ENCODE measurements at regions not wholly inside any gene's neighbourhood (a gene's known extent, or its start where the extent isn't known, plus 50 kb on each side); places are given as distances from the start of the nearest gene placed in this dataset.
"Not testable (repeated sequence)": the region's sequence is repeated elsewhere in the genome, so short reads cannot be mapped to it uniquely, and the experiment has no call there.

DNA sequence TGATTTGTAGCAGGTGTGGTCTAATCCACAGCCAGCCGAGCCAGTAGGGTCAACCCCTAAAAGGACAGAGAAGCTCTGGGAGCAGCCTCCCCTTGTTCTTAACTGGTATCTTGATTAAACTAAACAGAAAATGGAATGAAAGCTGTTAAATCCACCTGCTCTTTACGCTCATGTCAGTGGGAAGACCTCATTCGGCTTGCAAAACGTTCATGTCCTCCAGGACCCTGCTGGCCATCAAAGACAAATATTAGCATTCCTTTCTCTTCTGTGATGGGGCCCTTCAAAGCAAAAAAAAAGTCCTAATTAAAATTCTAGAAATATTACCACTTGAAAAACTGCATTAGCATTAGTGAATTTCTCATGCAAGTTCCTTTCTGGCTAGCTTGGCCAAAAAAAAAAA is 355.0 kb downstream of the ANAPC1 start:
- not testable (repeated sequence) for DNase-seq (ENCODE audit: low read depth)

DNA sequence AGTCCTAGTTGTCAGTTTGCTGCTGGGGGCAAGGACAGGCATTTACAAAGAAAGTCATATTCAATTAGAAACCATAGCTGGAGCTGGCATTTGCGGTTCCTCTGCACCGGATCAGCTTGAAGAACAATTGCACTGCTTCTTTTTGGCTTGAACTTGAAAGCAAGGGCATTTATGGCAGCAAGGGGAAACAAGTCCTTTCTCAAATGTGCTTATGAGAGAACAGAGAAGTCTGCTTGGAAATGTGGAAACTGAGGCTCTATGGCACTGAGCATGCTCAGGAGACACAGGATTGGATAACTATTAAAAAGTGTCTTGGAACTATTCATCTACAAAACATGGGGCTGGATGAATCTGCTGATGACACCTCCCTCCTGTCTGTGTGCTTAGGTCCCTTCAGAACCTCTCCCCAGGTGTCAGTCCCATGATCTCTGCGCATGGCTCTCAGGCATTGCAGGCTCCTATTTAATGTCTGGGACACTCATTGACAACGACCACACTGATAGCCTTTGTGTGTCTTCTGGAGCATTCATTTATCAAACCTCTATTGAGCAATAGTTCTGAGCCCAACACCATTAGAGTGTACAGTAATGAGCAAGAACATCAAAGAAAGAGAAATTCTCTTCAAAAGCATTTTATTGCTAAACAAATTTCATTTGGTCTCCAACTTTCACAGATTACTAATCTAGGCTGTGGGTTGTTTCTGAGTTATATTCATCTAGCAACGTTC is 353.6 kb downstream of the ANAPC1 start:
- not testable (repeated sequence) for DNase-seq (ENCODE audit: low read depth)

DNA sequence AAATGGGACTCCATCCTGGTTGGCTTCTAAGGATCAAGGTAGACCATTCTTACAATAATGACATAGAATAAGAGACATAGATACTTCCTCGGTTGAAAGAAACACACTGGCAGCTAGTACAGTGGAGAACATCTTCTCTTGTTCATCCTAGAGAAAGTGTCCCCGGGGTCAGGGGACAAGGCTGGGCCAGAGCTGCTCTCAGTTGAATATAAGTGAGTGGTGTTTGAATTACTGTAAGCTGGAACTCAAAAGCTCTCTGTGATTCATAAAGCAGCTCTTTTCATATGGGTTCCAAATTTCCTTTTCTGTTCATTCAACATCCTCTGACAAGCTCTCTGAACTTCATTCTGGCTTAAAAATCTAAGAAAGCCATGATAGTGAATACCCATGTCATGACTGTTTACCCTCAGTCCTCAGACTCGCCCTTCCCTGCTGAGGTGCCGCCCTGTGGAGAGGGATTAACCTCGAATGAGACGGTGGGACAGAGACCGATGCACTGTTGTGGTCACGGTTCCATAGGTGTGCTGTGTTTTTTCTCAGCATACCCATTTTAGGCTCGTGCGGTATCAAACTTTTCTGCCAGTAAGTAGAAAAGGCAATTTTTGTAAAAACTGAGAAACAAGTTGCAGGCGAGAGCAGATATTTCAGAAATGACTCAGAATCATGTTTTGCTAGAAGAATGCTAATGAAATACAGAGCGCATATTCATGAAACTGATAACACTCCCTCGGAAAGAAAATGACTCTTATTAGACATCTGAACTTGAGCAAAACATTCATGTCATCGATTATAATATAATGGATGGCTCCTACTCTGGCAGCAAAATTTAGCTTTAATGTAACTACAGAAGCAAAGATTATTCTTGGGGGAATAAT is 351.1 kb downstream of the ANAPC1 start:
- DNase-seq (ENCODE audit: low read depth): not testable (repeated sequence)

DNA sequence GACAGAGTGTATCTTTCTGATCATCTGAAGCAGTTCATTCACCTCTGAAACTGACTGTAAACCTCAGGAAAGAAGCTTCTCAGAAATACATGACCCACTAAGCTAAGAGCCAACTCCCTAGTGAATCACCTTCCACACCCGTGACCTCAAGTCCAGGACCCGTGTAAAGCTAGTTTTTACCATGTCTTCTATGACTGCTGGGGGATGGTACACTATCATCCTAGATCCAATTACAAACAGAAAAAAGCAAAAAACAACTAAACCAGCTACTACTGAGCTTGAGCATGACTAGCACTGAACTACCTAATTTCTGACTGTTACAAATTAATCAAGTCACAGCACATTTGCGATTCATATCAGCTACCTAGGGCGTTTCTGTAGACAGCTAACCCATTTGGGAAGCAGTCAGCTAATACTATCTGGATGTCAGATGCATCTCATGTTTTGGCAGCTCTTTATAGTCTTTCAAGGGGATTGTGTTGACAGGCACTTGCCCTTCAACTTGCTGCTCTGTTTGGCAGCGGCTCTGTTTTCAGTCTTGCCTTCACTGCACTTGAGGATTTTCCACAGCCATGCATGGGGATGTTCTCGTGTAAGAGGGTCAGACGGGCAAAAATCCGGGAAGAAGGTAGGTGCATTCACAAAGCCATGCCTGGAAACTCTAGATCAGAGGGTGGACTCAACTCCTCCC is 350.3 kb downstream of the ANAPC1 start:
- not testable (repeated sequence) for DNase-seq (ENCODE audit: low read depth)

DNA sequence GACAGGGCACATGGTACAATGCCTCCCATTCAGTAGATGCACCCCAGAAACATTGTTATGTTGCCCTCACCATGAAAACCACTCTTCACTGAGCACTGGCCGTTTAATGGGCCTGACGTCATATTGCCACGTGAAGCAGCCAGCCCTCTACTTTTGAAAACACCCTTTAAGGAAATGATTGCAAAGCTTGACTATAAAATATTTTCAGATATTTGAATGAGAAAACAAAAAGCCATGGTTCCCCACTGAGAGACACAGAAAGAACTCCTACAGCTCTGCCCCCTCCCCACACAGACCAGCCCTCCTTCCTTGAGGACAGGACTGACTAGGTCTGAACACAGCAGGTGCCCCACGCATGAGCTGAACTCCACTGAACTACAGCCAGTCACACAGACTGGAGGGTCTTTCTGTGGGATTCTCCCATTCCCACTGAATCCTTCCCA is 349.1 kb downstream of the ANAPC1 start:
- DNase-seq (ENCODE audit: low read depth): no peak

DNA sequence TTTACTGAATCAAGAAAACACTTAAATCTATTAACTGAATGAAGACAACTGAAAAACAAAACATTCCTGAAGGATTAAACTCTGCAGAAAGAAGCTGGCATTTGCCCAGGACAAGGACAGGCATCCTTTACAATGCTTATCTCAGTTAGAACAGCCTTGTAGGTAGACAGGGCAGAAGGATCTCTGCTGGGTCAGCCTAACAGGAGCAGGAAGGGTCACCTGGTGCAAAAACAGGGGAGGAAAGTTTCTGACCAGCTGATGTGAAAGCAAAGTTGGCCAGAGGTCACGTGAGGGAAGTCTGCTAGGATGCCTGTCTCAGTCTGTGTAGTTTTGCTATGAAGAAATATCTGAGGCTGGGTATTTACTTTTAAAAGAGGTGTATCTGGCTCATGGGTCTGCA is 348.6 kb downstream of the ANAPC1 start:
- DNase-seq (ENCODE audit: low read depth): no peak

DNA sequence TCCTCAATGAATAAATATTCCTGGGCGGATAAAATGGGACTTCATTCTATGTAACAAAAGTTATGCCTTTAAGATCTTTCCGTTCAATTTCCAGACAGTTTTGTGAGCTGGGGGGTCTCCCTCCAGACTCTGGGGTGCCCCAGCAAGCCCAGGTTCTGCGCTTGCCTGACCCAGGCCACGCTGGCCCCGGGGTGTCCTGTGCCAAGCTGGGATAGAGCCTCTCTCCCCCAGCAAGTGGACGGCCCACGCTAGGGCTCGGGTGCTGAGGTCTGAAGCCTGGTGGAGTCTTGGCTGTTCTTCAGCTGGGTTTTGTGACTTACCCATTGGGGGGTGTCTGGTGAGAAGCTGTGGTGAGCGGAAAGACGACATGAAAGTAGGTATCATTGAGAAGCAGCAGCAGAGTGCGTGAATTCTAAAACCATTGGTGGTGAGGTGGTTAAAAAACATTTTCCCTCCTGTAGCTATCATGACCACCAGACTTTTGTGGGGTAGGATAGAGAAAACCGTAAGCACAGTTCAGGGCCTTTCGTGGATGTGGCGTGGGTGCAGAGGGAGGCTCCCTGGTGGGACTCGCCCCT is 346.8 kb downstream of the ANAPC1 start:
- no peak for DNase-seq (ENCODE audit: low read depth)

DNA sequence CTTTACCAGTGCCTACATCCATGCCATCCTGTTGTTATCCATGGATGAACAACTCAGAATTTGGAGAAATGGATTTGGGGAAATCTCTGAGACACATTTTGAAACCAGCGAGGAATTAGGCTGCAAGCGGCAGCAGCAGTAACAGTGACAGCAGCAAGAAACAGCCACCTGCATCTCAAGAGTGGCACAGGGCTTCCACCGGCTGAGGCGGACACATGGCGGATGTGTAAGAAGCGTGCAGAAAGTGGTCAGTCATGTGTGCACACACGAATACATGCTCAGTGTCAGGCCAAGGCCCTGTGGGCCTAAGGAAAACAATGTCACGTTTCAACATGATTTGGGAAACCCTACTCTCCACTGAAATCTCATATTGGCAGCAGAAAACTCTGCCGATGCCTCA is 344.0 kb downstream of the ANAPC1 start:
- not testable (repeated sequence) for DNase-seq (ENCODE audit: low read depth)

DNA sequence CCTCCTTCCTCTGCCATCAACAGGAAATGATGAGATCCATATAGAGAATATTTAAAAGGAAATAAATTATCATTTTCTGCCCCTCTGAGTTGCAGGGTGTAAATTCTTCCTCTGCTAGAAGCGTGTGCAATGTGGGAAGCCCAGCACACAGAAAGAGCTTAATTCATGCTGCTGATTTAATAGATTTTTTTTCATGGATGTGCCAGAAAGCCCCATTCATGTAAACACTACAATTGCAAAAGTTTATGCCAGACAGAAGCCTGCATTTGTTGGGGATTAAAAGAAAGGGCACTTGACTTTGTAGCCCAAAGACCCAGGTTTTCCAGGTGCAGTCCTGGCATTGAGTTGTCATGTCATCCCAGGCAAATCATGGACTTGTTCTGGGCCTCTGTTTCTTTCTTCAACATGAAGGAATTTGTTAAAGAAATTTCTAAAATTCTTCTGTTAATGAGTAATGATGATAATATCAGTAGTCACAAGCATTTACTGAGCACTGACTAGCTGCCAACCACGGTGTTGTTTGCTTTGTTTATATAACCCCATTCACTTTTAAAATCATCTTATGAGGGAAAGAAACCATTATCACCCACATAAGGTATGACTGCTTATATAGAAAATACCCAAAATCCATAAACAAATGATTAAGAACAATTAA is 341.7 kb downstream of the ANAPC1 start:
- not testable (repeated sequence) for DNase-seq (ENCODE audit: low read depth)

DNA sequence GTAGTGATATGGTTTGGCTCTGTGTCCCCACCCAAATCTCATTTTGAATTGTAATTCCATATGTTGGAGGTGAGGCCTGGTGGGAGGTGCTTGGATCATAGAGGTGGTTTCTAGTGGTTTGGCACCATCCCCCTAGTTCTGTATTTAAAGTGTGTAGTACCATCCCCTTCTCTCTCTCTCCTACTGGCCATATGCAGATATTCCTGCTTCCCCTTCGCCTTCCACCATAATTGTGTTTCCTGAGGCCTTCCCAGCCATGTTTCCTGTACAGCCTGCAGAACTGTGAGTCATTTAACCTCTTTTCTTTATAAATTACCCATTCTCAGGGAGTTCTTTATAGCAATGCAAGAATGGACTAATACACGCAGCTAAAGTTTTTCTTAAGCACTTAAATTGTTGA is 340.0 kb downstream of the ANAPC1 start:
- not testable (repeated sequence) for DNase-seq (ENCODE audit: low read depth)

DNA sequence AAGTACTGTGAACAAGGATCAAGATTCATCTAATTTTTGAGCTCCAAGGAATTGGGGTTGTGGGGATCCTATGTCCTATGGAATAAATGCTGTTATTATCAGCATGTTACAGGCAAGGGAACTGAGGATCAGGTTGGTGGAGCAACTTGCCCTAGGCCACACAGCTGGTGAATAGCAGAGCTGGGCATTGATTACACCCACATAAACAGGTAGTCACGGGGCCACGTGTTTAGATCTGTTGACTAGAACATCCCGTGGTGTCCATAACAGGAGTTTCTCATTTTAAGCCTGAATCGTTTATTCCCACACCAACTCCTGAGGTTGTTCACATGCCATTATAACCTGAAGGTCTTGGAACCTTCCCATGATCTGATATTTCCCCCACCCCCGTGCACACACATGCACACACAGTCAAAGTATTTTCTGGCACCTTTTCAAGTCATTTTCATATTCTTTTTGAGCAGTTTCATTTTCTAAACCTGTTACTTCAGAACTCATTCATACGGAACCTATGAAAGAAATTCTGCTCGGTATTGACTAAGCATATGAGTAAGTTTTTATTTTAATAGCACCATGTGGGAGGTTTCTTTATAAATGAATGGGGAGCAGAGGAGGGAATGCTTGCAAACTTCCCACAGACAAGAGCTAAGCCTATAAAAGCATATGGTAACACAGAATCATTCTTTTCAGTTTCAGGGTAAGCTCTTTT is 338.1 kb downstream of the ANAPC1 start:
- not testable (repeated sequence) for DNase-seq (ENCODE audit: low read depth)

DNA sequence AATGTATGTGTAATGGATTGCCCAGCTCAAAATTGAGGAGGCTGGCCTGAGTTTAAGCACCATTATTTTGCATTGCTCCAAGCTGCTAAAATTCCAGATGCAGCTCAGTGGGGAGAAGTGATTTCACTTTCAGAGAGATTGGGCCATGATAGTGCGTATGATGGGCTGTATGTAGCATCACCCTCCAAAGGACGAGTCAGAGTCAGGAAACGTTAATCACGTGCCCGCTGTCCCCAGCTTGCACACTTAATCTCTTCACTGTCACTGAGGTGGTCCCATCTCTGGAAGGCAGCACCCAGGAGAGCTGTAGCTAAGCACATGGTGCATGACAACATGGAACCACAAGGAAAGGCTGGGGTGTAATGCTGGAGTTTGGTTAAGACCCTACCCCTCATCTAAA is 337.4 kb downstream of the ANAPC1 start:
- DNase-seq (ENCODE audit: low read depth): not testable (repeated sequence)

DNA sequence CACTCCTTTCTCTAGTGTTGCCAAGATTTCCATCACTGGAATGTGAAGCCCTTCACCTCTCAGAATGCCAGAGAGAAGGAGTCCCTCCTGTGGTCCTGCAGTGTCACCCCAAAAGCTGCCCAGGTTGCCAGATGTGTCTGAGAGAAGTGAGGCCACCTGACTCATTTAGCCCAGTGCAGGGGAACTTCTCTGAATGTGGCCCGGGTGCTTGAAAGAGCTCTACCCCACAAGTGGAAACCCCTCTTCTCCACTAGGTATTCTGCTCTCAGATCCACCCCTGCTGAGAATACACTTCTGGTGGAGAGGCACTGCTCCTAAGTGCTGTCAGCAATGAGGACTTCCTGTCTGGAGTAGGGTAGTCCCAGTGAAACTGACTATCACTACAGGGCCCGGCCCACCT is 334.8 kb downstream of the ANAPC1 start:
- not testable (repeated sequence) for DNase-seq (ENCODE audit: low read depth)

DNA sequence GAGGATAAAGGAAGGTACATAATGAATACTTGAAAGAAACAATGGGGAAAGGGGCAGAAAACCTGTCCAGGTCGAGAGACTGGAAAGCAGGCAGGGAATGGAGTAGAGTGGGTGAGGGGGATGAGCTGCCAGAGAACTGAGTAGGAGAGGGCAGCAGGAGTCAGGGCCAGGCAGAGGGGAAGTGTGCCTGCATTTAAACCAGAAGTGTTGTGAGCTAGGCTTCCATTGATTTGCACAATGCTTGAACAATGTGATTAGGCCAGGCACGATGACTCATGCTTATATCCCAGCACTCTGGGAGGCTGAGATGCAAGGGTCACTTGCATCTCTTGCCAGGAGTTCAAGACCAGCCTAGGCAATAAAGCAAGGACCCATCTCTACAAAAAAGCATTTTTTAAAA is 332.6 kb downstream of the ANAPC1 start:
- DNase-seq (ENCODE audit: low read depth): not testable (repeated sequence)

DNA sequence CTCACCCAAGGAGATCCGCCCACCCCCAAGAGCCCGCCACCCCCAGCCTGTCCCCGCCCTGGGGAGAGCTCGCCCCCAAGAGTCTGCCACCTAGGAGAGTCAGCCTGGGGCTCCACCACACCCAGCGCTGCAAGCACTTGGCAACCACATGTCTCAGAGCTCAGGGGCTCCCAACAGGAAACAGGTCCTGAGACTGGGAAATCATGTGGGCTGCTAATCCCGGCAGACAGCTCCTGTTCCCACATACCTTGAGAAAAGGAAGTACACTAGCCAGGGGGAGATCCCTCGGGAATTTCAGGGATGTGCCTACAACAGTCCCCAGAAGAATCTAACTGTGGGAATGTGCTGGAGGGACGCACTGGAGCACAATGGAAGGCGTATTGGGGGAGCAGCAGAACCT is 331.4 kb downstream of the ANAPC1 start:
- not testable (repeated sequence) for DNase-seq (ENCODE audit: low read depth)

DNA sequence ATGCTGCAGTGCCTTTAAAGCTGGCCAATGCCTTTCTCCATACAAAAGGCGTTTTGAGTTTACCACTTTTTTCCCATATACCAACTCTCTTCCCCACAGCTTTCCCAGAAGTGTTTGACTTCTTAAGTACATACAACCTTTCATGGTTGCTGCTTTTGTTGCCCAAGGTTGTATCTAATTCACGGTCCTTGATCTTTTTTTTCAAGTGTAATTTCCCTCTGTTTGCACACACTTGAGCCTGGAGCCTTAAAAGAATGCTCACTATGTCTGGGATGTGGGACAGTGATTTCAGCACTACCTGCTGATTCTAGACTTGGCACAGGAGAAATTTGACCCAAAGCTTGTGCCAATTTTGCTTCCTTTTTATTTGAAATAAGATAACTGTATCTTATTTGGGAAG is 324.7 kb downstream of the ANAPC1 start:
- DNase-seq (ENCODE audit: low read depth): not testable (repeated sequence)

DNA sequence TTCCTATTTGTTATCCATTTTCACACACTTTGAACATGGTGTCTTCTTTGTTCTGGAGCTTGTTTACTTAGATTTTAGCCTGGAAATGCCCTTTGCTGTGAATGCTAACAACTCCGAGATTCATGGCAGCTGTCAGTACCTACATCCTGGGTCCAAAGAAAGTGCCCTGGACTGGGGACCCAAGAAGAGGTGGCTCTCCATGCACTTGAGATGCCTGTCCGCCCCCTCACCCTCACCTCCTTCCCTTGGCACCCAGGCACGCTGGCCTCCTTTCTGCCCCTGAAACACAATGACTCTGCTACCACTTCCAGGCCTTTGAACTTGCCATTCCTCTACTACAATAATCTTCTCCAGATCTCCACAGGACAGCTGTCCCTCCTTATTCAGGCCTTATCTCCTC is 324.2 kb downstream of the ANAPC1 start:
- not testable (repeated sequence) for DNase-seq (ENCODE audit: low read depth)

DNA sequence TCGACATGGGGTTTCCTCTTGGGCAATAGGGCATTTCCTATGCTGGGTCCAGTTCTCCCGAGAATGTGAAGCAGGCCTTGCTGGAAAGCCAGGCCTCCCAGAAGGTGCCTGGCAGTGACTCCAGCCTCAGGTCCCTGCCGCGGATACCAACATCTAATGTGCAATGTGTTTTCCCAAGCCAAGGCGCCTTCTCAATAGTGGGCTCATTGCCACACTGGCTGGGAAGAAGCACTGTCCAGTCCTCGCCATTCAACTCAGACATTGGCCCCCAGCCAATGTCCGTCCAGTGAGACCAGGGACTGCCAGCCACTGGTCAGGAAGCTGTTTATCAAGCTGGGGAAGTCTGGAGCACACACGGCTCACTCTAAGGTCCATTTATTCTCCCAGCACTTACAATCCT is 317.9 kb downstream of the ANAPC1 start:
- DNase-seq (ENCODE audit: low read depth): not testable (repeated sequence)

DNA sequence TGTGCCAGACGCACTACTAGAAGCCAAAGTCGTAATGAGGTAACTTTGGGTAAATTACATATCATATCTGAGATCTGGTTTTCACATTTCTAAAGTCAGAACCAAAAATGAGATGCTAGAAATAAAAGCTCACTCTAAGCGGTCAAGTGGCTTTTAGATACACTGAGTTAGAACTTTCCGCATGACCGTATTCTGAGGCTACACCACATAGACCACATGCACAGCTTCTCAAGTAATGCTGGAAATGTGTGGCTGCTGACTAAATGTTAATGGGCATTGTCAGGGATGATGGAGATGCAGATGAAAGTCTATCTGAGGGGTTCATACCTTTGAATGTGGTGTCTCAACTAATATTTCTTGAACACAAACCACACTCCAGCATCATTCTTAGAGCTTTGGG is 316.8 kb downstream of the ANAPC1 start:
- DNase-seq (ENCODE audit: low read depth): not testable (repeated sequence)

DNA sequence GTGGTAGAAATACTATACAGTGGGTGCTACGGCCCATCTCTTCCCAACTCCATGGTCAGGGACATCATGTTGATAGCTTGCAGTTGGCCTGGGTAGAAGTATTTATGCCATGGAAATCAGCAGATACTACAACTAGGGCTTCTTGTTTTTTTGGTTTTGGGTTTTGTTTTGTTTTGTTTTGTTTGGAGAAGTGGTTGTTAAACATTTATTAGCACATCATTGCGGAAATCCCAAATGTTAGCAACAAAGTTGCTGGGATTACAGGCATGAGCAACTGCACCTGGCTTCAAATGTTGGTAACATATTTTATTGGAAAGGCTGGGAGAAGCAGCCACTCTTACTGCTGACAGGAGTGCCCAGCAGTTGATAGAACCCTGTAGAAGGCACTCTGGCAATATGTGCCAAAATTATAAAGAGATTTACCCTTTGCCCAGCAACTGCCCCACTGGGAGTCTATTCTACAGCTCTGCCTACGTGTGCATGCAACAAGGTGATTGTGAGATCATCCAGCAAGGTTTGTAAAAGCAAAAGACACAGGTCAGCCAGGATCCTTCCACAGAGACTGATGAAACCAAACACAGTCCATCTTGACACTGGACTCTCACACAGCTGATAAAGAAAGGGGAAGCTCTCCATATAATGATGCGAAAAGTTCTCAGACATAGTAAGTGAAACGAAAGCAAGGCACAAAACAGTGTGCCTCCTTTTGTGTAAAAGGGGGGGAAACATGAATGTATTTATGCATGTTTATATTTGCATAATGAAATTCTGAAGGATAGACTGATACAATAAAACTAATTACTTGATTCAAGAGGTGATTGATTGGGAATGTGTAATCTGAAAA is 314.4 kb downstream of the ANAPC1 start:
- DNase-seq (ENCODE audit: low read depth): not testable (repeated sequence)
